NCI-H2029 (cell line): ENCODE measurements at regions not wholly inside any gene's neighbourhood (a gene's known extent, or its start where the extent isn't known, plus 50 kb on each side); places are given as distances from the start of the nearest gene placed in this dataset.

Source experiments
- DNase-seq: peaks from one replicate; lab custom pipeline; 2025; lab: John Stamatoyannopoulos, UW

DNA sequence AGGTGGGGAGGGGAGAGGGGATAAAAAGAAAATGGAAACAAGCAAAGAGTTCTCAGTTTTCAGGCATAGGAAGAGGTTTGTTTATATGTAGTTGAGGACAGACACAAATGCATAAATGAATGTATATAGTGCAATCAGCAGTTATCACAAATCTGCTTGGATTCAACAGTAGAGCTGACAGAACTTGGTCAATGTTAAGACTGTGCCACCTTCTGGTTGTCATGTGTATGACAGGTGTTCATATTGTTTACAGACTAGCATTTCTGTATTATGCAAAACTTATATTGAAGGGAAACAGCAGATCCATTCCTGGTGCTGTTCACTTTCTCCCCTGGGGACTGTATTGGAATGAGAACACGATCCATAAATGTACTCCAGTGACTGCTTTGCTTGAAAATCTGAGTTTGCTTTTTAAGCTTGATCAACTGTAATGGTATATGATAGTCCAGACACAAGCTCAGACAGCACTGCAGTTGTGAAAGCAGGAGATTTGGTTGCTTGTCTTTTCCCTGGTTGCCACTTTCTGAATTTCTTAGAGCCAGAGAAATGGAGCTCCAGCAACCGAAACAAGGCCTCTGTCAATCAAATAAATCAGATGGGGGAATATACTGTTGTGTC is 319.5 kb upstream of the OBI1 start:
- DNase-seq = peak; percentile 21

DNA sequence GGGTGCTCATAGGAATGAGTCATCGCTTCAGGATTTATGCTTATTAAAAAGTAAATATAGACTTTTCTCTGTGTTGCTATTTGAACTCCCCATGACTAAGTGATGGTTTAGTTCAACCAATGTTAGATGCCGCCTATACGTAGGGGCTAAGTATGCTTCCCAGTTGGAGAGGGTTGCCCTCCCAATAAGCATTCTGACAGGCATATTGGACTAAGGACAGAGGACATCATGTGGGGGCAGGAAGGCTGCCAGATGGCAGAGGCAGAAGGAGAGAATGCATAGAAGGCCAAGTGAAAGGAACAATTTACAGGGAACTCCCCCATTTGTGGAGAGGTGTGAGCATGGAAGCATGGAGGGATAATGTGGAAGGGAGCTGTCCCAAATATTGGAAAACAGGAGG is 318.4 kb upstream of the OBI1 start:
- DNase-seq = no peak

DNA sequence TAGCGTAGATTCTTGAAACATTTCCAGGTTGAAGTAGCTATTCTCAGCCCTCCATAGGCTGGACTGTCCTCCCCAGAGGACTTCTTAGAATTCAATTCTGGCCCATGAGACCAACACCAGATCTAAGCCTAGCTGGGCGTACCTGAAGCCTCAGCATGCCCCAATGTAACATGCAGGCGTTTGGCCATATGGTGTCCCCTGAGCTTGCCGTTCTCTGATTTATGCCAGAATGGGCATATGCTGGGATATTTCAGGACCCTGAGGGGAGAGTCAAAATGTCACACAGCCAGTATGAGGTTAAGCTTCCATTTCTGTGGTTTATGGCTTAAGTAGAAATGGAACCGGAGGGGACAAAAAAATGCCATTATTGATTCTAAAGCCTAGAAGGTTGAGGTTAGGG is 317.7 kb upstream of the OBI1 start:
- no peak for DNase-seq

DNA sequence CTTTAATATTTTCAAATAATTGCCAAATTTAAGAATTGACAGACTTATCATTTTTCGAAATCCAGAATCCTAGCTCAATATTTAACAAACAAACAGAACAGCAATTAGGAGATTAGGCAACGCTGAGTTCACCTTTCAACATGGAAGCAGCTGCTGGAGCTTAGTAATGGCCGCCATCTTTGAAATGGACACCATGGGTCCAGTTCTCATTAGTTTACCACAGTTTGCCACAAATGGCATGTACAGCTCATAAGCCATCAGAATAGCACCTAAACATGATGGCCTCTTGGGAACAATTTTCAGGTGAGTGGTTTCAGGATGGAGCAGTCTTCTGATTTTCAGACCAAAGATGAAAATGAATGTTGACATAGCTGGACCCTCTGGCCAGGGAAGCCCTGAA is 313.6 kb upstream of the OBI1 start:
- DNase-seq = no peak

DNA sequence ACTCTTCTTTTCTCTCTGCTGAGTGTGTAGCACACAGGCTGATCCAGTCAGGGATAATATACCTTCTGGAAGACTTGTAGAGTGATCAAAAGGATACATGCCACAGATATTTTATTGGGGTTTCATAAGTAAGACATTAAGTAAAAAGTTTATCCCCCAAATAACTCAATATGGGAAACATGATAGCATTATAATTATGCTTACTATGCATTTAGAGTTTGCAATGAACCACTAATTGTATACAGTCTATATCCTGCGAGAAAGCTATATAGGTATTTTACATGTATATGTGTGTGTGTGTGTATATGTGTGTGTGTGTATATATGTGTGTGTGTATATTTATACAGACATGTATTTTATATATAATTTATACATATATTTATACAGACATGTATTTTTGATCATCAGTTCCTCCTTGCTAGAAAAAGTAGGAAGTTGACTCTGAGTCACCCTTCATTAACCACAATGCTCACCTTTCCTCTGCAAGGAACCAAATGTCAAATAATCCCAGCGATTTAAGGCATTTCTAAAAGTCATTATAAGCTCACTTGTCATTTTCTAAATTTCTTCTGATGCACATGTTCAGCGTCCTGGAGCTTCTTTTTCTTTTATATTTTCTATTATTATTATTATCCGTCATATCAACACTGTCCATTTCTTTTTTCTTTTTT is 312.5 kb upstream of the OBI1 start:
- DNase-seq = no peak

DNA sequence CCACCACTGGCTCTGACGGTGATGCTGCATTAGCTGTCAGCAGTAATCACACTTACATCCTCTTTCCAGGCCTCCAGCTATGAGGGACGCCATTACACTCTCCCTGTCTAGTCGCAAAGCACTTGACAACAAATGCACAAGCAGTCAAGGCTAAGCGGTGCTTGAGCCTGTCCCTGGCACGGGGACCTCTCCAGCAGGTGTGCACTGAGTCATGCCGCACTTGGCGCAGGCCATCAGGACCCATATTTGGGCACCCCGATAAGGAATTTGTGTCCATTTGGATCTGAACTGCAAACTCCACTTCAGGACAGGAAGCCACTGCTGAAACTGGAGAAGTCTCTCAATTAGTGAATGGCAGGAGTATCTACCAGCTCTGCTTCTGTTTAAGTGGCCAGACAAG is 301.9 kb upstream of the OBI1 start:
- no peak for DNase-seq

DNA sequence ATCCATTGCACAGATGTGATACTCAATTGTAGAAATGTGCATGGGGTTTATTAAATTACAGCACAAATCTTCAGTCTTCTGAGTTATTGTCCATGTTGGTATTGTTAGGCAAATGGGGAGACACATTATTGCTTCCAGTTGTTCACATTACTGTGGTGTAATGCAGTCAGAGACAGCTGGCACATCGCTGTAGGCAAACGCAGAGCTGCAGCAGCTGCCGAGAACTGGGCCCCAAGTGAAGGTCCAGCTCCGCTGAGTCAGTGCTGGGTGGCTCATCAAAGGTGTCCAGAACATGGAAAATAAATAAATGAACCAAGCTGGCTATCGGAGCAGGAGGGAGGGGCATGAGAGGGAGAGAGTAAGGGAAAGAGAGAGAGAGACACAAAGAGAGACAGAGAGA is 299.1 kb upstream of the OBI1 start:
- no peak for DNase-seq

DNA sequence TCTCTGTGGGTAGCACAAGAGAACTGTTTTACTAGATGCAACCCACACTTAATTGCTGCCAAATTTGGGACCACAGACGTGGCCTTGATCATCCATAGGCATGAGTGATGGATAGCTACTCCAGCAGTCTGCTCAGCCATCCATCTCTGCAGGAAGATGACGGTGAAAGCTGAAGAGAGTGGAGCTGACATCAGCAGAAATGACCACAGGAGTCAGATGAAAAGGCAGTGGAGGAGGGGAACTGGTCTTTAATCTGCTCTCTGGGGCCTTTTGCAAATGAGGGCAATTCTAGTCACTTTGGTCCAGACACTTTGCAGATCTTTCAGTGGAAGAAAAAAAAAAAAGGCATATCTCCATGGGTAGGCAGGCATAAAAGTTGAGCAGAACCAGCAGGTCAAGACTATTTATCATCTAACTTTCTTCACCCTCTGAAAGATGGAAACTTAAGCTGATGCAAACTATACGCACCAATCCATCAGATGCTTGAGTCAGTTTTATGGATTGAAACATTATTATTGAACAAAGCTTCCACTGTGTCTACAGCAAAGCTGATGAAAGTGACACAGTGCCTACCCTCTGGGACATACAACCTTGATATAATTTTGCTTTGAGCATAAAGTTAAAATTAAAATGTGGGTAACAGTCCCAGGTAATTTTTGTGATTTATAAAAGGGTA is 281.6 kb upstream of the OBI1 start:
- DNase-seq = no peak

DNA sequence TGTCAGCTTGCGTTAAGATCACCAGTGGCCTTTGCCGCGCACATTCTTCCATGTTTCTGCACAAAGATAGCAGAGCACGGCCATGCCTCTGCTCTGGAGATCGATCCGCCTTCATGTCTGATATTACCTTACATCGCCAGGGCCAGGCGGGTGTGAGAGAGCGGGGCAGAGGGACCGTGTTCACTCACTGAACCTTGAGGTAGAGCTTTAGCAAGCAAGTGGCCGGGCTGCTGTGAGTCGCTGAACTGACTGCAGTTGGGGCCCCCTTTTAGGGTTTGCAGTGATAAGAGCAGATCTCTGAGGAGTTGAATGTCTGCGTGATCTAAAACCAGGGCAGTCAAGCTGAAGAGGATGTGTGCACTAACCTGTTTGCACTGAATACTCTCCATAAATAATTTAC is 275.4 kb upstream of the OBI1 start:
- peak; percentile 7 for DNase-seq

DNA sequence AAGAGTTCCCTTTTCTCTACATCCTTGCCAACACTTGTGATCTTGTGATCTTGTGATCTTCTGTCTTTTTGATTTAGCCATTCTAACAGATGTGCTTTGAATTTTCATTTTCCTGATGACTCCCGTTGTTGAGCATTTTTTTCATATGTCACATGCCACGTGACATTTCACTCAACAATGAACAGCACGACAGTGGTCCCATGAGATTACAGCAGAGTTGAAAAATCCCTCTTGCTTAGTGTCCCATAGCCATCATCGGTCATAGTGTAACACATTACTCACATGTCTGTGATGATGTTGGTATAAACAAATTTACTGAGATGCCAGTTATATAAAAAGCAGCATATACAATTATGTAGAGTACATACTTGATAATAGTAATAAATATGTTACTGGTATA is 256.1 kb upstream of the OBI1 start:
- no peak for DNase-seq

DNA sequence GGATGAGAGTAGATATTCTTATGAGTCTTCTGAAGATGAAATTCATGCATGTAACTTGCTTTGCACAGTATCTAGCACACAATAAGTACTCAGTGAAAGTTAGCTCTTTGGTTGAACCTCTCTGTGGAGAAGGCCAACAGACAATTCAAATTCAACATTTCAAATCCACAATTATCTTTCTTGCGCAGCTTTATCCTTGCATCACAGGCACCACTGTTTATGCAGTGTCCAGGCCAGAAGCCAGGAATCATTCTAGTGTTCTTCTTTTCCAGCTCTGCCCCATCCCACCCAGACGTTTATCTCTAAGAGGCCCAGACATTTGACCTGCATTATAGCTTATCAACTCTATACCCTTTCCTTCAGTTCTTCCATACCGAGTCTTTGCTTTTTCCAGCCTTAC is 254.7 kb upstream of the OBI1 start:
- no peak for DNase-seq

DNA sequence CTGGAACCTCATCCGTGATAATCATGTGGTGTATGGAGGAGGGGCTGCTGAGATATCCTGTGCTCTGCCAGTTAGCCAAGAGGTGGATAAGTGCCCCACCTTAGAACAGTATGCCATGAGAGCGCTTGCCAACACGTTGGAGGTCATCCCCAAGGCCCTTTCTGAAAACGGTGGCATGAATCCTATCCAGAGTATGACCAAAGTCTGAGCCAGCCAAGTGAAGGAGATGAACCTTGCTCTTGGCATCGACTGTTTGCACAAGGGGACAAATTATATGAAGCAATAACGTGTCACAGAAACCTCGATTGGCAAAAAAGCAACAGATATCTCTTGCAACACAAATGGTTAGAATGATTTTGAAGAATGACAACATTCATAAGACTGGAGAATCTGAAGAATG is 251.2 kb upstream of the OBI1 start:
- DNase-seq = no peak

DNA sequence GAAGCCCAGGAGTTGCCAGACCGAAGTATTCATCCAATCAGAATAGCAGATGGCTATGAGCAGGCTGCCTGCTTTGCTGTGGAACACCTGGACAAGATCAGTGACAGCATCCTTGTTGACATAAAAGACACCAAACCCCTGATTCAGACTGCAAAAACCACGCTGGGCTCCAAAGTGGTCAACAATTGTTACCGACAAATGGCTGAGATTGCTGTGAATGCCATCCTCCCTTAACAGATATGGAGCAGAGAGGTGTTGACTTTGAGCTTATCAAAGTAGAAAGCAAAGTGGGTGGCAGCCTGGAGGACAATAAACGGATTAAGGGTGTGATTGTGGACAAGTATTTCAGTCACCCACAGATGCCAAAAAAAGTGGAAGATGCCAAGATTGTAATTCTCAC is 250.3 kb upstream of the OBI1 start:
- DNase-seq = no peak

DNA sequence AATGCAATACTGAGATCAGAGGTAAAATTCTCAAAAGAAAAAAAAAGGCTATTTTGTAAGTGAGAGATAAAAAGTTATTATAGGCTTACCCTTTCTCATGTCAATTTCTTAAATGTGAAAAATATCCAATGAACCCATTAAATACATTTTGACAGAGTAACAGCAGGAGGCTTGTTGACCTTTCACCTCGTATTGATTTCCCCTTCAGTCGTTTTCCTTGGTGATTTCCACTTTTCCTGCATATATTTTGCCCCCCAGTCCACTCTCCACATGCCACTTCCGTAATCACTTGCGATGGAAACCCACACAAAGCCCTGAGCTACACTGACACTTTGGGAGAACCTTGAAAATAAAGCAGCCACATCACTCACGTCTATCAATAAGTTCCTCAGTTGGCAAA is 248.1 kb upstream of the OBI1 start:
- no peak for DNase-seq

DNA sequence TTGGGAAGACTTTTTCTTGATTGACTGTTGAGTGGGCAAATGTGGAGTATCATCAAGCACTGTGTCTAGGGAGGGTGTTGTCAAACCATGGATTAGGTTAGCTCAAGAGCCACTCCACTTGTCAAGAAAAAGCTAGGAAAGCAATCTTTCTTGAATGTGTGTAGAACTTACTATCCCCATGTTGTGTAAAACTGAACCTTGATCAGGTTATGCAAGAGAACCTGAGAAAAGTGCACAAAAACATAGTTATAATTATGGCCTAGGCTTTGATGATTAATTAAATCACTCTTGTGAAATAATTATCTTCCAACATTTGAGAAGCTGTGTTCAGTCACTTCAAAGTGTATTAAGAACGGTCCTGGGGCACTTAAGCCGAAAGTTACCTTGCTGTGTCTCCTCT is 238.2 kb upstream of the OBI1 start:
- DNase-seq = no peak

DNA sequence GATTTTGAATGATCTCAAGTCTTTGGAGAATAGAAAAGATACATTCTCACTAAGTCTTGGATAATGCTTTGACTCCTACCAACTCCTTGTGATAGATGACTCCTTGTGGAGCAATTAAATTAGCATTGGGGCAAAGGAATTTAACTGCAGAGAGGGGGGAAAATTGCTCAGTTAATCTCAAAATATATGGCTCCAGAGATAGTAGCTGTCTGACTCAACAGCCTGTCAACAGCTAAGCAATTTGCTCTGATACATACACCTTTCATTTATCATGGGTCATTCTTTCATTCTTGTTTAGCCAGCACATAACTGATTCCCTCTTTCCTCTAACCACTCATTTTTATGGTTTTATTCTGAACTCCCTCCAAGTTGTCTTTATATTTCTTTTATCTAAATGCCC is 225.6 kb upstream of the OBI1 start:
- no peak for DNase-seq

DNA sequence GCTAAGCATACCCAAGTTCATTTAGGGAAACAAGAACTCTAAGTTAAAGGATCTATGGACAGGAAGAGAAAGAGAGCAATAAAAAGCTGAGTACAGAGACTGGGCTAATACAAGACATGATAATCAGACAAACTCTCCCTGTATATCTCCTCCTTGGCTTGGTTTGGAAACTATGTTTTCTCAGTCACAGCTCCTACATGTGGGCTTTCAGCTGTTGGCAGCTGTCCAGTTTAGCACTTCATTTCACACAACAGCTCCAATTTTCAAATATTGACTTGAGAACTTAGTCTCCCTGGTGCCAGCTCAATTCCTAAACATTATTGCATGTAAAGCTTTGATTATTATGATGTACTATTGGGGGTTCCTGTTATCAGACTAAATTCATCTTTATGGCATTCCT is 222.8 kb upstream of the OBI1 start:
- DNase-seq = peak; percentile 54

DNA sequence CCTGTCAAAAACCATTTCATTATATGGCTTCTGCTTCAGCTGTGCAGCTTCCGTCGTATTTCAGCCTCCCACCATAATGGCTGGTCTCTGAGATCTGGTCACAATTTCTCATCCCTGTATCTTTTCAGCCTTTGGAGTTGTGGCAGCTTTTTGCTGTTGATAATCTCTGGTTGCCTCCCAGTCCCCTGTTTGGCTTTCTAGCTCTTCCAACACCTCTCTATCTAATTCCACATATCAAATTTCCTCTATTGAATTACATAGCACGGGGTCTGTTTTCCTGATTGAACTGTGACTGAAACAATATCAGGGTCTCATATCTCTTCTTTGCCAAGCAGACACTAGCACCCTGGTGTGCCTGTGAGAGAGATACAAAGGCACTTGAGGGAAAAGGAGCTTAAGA is 222.1 kb upstream of the OBI1 start:
- DNase-seq = peak; percentile 1

DNA sequence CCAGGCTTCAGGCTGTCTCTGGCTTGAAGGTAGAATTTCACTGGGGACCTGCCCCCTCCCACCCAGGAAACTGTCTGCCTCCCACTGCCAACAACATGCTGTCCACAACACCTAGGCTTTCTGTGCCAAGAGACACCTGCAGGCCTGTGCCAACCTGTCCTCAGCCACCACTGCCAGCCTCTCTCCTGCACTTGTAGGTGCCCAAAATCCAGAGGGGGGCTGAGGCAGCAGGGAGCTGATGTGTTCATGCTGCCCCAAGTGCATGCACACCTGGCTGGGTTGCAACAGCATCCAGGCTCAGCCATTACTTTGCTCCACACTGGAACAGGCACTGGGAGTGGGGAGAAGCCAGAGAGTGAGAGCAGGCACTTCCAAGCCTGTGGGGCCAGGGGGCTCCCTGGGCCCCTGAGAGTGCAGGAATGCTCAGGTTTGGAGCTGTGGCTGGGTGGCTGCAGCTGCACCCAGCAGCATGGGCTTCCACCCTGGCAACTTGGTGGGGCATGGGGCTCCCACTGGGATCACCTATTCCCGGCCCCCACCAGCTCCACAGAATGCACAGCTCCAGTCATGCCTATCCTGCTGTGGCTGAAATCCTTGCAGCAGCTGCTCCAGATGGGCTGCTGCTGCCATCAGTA is 218.1 kb upstream of the OBI1 start:
- DNase-seq = no peak

DNA sequence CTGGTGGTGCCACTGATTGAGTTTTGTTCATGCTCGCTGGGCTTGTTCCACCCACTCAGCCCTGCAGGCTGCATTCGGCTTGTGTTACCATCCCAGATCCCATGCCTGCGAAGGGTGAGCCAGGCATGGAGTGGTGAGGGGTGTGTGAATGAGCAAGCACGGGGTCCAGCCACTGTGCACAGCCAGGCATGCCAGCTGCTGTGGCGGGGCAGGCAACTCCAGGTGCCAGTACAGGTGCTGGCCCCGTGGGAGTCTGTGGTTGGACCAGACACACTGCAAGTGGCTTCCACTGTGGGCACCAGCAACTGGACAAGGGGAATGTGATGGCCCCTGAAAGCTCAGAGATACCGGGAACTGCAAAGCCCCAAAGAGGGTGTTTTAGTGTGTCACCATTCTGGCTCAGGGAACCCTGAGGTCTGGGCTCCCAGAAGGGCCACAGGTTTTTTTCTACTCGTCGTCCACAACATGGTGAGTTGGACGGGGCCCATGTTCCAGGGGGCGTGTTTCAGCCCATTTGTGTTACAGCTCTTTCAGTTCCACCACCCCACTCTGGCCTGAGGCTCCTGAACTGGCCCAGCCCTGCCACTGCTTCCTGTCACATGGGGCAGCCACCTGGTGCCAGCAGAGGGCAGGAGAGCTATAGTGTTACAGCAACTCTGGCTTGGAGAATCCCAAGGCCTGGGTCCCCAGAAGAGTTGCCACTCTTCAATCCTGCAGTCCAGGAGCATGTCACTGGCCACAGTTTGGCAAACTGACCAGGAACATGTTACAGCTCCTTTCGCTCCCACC is 217.0 kb upstream of the OBI1 start:
- DNase-seq = peak; percentile 20

DNA sequence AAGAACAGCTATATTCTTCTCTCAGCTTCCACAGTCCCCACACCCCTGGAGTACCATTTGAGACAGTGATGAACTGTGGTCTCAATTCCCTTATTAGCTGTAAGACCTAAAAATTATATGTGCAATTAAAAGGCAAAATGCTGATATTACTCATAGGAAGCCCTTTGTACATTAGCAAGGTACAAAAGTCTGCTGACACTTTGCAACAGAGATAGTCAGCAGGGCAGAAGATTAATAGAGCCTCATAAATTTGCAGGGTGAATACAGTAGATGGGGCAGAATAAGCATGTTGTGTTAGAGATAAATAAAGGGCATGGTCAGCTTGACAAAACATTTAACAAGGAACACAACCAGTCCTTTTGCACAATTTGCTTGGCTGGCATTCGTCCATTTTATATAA is 210.0 kb upstream of the OBI1 start:
- DNase-seq = no peak

DNA sequence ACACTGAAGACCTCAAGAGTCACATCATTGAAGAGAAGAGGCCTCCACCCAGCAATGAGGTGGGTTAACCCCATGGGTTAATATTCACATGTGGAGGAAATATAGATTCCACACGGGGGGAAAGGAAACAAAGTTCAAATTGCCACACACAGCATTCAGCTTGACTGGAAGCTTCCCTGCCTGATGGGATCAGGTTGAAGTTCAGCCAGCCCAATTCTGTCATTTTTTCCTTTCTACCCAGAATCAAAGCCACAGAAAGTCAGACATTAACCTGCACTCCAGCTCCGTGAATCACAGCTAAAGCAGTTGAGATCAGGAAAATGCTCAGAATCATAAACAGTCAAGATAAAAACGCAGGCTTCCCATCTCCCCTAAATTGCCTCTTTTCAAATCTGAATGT is 208.7 kb upstream of the OBI1 start:
- no peak for DNase-seq
